HCT116 (cell line): ENCODE measurements at regions not wholly inside any gene's neighbourhood (a gene's known extent, or its start where the extent isn't known, plus 50 kb on each side); places are given as distances from the start of the nearest gene placed in this dataset.

Source experiments
- ATAC-seq: fragments of 200-7000 bp; cut with Tn5 transposase; 2 replicates; pipeline ENCODE4 v1.9.1; 2020; ENCODE audit warnings: mild to moderate bottlenecking, moderate library complexity
- BruUV-seq: library from RNA; stranded (reverse); fragments of 400-500 nt; replicated peaks from 2 replicates; lab custom pipeline; 2021; lab: Mats Ljungman, UMichigan
- CTCF ChIA-PET: fragments of 300-600 bp; sonication (Branson Sonifier 250); formaldehyde crosslinking; loops from one replicate; lab custom pipeline; 2021; ENCODE audit warnings: antibody characterized with exemption; lab: Charles Lee
- POLR2A ChIA-PET: fragments of 300-600, 350-600 bp; sonication (Branson Sonifier 250); formaldehyde crosslinking; loops from one replicate; lab custom pipeline; 2021; ENCODE audit warnings: antibody characterized with exemption; lab: Charles Lee
- RAD21 ChIA-PET, 2 experiments: fragments of 300-600 bp; sonication (Branson Sonifier 250); formaldehyde crosslinking; loops; one replicate each; lab custom pipeline; 2023; ENCODE audit warnings: low total read pairs in 2 of 2; ENCODE audit not compliant: uncharacterized antibody in 2 of 2, unreplicated experiment in 2 of 2, low non-redundant PET in 1 of 2; lab: Charles Lee
- DNase-seq: peaks from one replicate; pipeline ENCODE4 v3.0.0-alpha.2; 2010; ENCODE audit warnings: low read depth, low spot score
- H2AFZ ChIP-seq: fragments of 200-600 bp; shearing (Covaris generic), sonication (generic); 2 replicates; pipeline ENCODE4 v1.6.1; 2017; ENCODE audit warnings: low read depth, mixed run types, mixed read lengths, antibody characterized with exemption, low read length; ENCODE audit not compliant: poor library complexity, severe bottlenecking
- H3K27ac ChIP-seq: 2 replicates; pipeline ENCODE4 v1.5.1; 2012; ENCODE audit warnings: low read depth, low read length
- H3K27me3 ChIP-seq: fragments of 200-600 bp; sonication (generic); 2 replicates; pipeline ENCODE4 v1.6.1; 2016; ENCODE audit warnings: mixed run types, low read length, mixed read lengths; ENCODE audit not compliant: insufficient read depth
- H3K36me3 ChIP-seq, 2 experiments: fragments of 200-500 bp in 1 of 2; fragments of 200-600 bp in 1 of 2; sonication (Bioruptor generic) in 1 of 2; sonication (generic) in 1 of 2; 2 replicates each; pipeline versions ENCODE4 v1.5.1 to v1.6.1; 2014 to 2016; ENCODE audit warnings: low read length in 2 of 2, inconsistent platforms in 1 of 2, mixed read lengths in 1 of 2, mixed run types in 1 of 2; ENCODE audit not compliant: insufficient read depth in 2 of 2, control insufficient read depth in 1 of 2
- H3K4me1 ChIP-seq, 2 experiments: fragments of 200-600 bp in 1 of 2; sonication (generic) in 1 of 2; 2 replicates each; pipeline versions ENCODE4 v1.5.1 to v1.6.1; 2012 to 2017; ENCODE audit warnings: low read length in 2 of 2, inconsistent platforms in 1 of 2, mild to moderate bottlenecking in 1 of 2, mixed read lengths in 1 of 2, mixed run types in 1 of 2, moderate library complexity in 1 of 2; ENCODE audit not compliant: insufficient read depth in 2 of 2, control insufficient read depth in 1 of 2
- H3K4me2 ChIP-seq: fragments of 200-600 bp; sonication (generic); 2 replicates; pipeline ENCODE4 v1.6.1; 2017; ENCODE audit warnings: mixed run types, low read length, mixed read lengths
- H3K4me3 ChIP-seq, 2 experiments: fragments of 200-600 bp in 1 of 2; sonication (generic) in 1 of 2; replicated peaks in 1 of 2; 2 replicates each; pipeline ENCODE4 v1.5.1; 2011 to 2016; ENCODE audit warnings: low read length in 2 of 2, control low read depth in 1 of 2, low read depth in 1 of 2, mild to moderate bottlenecking in 1 of 2, mixed read lengths in 1 of 2, mixed run types in 1 of 2
- H3K79me2 ChIP-seq: fragments of 200-600 bp; sonication (generic); 2 replicates; pipeline ENCODE4 v1.6.1; 2017; ENCODE audit warnings: mild to moderate bottlenecking, mixed run types, low read length, moderate library complexity, mixed read lengths; ENCODE audit not compliant: insufficient read depth
- H3K9ac ChIP-seq: fragments of 200-600 bp; sonication (generic); 2 replicates; pipeline ENCODE4 v1.6.1; 2016; ENCODE audit warnings: low read length, mixed read lengths
- H3K9me2 ChIP-seq: fragments of 200-600 bp; sonication (generic), shearing (Covaris generic); 2 replicates; pipeline ENCODE4 v1.6.1; 2017; ENCODE audit warnings: mixed run types, mild to moderate bottlenecking, moderate library complexity; ENCODE audit not compliant: insufficient read depth
- H3K9me3 ChIP-seq, 2 experiments: fragments of 200-500 bp in 1 of 2; fragments of 200-600 bp in 1 of 2; sonication (Bioruptor generic) in 1 of 2; sonication (generic) in 1 of 2; 2 replicates each; pipeline ENCODE4 v1.6.1; 2014 to 2017; ENCODE audit warnings: low read length in 2 of 2, mixed read lengths in 2 of 2, inconsistent platforms in 1 of 2, low read depth in 1 of 2, mild to moderate bottlenecking in 1 of 2, mixed run types in 1 of 2, moderate library complexity in 1 of 2; ENCODE audit not compliant: control insufficient read depth in 1 of 2, insufficient read depth in 1 of 2
- H4K20me1 ChIP-seq: fragments of 200-600 bp; sonication (generic), shearing (Covaris generic); 2 replicates; pipeline ENCODE4 v1.6.1; 2017; ENCODE audit warnings: mixed run types, mild to moderate bottlenecking, moderate library complexity; ENCODE audit not compliant: insufficient read depth
- CBX3 ChIP-seq: IDR thresholded peaks from 2 replicates; pipeline ENCODE4 v1.6.1; 2012; ENCODE audit warnings: low read depth
- CEBPB ChIP-seq: IDR thresholded peaks from 2 replicates; pipeline ENCODE4 v1.6.1; 2012; ENCODE audit warnings: low read depth
- EGR1 ChIP-seq: IDR thresholded peaks from 2 replicates; pipeline ENCODE4 v1.6.1; 2012; ENCODE audit warnings: low read depth
- ELF1 ChIP-seq: IDR thresholded peaks from 2 replicates; pipeline ENCODE4 v1.6.1; 2012; ENCODE audit warnings: low read depth, borderline replicate concordance
- EZH2 ChIP-seq: fragments of 200-600 bp; sonication (generic); IDR thresholded peaks from 2 replicates; pipeline ENCODE4 v1.6.1; 2017; ENCODE audit warnings: antibody characterized with exemption, mixed run types
- EZH2phosphoT487 ChIP-seq: fragments of 200-600 bp; IDR thresholded peaks from 2 replicates; pipeline ENCODE4 v1.6.1; 2018; ENCODE audit warnings: antibody characterized with exemption, borderline replicate concordance
- FOSL1 ChIP-seq: IDR thresholded peaks from 2 replicates; pipeline ENCODE4 v1.6.1; 2012; ENCODE audit warnings: low read depth
- JUND ChIP-seq: IDR thresholded peaks from 2 replicates; pipeline ENCODE4 v1.6.1; 2012
- RAD21 ChIP-seq: IDR thresholded peaks from 2 replicates; pipeline ENCODE4 v1.6.1; 2012; ENCODE audit warnings: low read depth, mild to moderate bottlenecking
- SIN3A ChIP-seq: IDR thresholded peaks from 2 replicates; pipeline ENCODE4 v1.6.1; 2012; ENCODE audit warnings: low read depth
- SP1 ChIP-seq: IDR thresholded peaks from 2 replicates; pipeline ENCODE4 v1.6.1; 2012; ENCODE audit warnings: low read depth
- SRF ChIP-seq: IDR thresholded peaks from 2 replicates; pipeline ENCODE4 v1.6.1; 2012; ENCODE audit warnings: low read depth
- TCF7L2 ChIP-seq: IDR thresholded peaks from 2 replicates; pipeline ENCODE4 v1.7.0; 2011; ENCODE audit warnings: borderline replicate concordance, inconsistent platforms; ENCODE audit not compliant: insufficient read depth, insufficient read length; ENCODE audit errors: extremely low read depth
- YY1 ChIP-seq: IDR thresholded peaks from 2 replicates; pipeline ENCODE4 v1.6.1; 2011; ENCODE audit warnings: low read length, low read depth, moderate library complexity, mild to moderate bottlenecking; ENCODE audit not compliant: insufficient replicate concordance; ENCODE audit errors: extremely low read depth
- ZFX ChIP-seq: fragments of 450-650 bp; IDR thresholded peaks from 2 replicates; pipeline ENCODE4 v1.6.1; 2017
- ZNF274 ChIP-seq: fragments of 200-500 bp; sonication (Bioruptor generic); IDR thresholded peaks from 2 replicates; pipeline ENCODE4 v1.6.1; 2014; ENCODE audit warnings: mild to moderate bottlenecking, low read depth, low read length, inconsistent platforms
- intact Hi-C: fragments of 100-400 bp; cut with micrococcal nuclease; formaldehyde crosslinking; loops from 2 replicates; pipeline ENCODE4 v1.10.0; 2022
- TF ChIP-seq, protein P1 (sequence below): IDR thresholded peaks from 2 replicates; pipeline ENCODE4 v1.6.1; 2012
- TF ChIP-seq, protein P2 (sequence below): IDR thresholded peaks from 2 replicates; pipeline ENCODE4 v1.6.1; 2012; ENCODE audit warnings: low read depth

DNA sequence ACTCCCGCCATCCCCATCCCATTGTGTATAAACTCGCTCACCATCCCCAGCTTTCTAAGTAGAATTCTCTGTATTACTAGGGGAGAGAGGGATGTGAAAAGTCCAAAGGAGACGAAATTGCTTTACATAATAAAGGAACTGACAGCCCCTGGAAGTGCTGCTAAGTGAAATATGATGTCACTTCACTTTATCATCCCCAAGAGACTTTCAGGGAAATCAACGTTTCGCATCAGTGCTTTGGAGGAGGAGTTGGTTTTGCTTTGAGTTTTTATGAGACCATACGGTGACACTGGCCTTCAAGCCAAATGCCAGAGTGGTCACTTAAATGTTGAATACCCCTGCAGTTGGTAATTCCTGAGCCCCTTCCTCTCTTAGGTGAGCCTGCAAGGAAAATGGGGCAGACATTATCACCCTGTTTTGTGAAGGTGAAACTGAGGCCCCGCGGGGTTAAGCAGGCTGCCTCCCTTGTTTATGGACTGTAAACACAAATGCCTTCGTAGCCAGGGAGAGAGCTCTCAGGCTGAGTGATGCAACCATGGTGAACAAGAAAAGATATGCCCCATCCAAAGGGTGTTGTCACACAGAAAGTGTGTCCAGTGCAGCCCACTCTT, 58.4 kb upstream of the KAZN start:
- no peak overlapping the region for H2AFZ ChIP-seq
- H3K4me2 ChIP-seq, result no peak overlapping the region
- ATAC-seq (no peak), DNase-seq (no peak)
- H3K79me2 ChIP-seq, result no peaks in the 10 kb centered on the region
- no peaks in the 10 kb centered on the region for H3K36me3 ChIP-seq
- peaks cover 48% of the 10 kb centered on the region for H3K27me3 ChIP-seq
- CTCF ChIA-PET, result no interaction called here
- H3K4me3 ChIP-seq, result no peak overlapping the region
- no peak overlapping the region for H3K9ac ChIP-seq
- RAD21 ChIA-PET, result no interaction called here
- no peak for TF ChIP-seq SP1
- no peak for TF ChIP-seq YY1
- TF ChIP-seq, protein P1, sequence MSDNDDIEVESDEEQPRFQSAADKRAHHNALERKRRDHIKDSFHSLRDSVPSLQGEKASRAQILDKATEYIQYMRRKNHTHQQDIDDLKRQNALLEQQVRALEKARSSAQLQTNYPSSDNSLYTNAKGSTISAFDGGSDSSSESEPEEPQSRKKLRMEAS, result no peak
- TF ChIP-seq JUND, result no peak
- no peak for TF ChIP-seq EZH2
- no peak for TF ChIP-seq ZNF274
- no peak for TF ChIP-seq CEBPB
- TF ChIP-seq ZFX, result no peak
- TF ChIP-seq SIN3A, result no peak
- TF ChIP-seq FOSL1, result no peak
- TF ChIP-seq EZH2phosphoT487, result no peak
- no peak for TF ChIP-seq SRF
- TF ChIP-seq, protein P2, sequence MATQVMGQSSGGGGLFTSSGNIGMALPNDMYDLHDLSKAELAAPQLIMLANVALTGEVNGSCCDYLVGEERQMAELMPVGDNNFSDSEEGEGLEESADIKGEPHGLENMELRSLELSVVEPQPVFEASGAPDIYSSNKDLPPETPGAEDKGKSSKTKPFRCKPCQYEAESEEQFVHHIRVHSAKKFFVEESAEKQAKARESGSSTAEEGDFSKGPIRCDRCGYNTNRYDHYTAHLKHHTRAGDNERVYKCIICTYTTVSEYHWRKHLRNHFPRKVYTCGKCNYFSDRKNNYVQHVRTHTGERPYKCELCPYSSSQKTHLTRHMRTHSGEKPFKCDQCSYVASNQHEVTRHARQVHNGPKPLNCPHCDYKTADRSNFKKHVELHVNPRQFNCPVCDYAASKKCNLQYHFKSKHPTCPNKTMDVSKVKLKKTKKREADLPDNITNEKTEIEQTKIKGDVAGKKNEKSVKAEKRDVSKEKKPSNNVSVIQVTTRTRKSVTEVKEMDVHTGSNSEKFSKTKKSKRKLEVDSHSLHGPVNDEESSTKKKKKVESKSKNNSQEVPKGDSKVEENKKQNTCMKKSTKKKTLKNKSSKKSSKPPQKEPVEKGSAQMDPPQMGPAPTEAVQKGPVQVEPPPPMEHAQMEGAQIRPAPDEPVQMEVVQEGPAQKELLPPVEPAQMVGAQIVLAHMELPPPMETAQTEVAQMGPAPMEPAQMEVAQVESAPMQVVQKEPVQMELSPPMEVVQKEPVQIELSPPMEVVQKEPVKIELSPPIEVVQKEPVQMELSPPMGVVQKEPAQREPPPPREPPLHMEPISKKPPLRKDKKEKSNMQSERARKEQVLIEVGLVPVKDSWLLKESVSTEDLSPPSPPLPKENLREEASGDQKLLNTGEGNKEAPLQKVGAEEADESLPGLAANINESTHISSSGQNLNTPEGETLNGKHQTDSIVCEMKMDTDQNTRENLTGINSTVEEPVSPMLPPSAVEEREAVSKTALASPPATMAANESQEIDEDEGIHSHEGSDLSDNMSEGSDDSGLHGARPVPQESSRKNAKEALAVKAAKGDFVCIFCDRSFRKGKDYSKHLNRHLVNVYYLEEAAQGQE, result no peak
- TF ChIP-seq EGR1, result no peak
- TF ChIP-seq TCF7L2, result no peak
- no peak for TF ChIP-seq CBX3
- TF ChIP-seq RAD21, result no peak
- no peak for TF ChIP-seq ELF1
- H3K9me2 ChIP-seq, result no peaks in the 10 kb centered on the region
- intact Hi-C loops, result no loop called here
- H3K4me1 ChIP-seq, result no peaks in the 10 kb centered on the region
- H3K9me3 ChIP-seq, result no peaks in the 10 kb centered on the region; a peak in 1 of 4 replicates
- H4K20me1 ChIP-seq, result no peaks in the 10 kb centered on the region
- H3K27ac ChIP-seq, result no peak overlapping the region
- POLR2A ChIA-PET, result no interaction called here
- BruUV-seq, result no TSS peak
